ENCODE measurements at regions not wholly inside any gene's neighbourhood (a gene's known extent, or its start where the extent isn't known, plus 50 kb on each side); places are given as distances from the start of the nearest gene placed in this dataset.

DNA sequence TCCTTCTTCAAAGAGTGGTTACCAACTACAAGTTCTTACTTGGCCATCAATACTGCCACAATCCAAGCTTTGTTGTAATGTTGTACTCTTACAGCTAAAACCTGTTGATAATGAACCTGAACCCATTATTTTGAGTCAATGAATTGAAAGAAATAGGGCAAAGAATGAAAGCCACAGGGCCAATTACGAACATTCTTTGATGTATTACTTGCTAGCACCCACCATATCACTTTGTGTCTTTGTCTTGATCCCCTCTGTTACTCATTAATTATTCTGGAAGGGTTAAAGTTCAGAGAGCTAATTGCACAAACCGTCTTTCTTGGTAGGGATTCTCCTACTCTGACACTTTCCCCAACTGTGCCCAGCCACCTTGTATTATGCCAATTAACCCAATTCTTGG lies 53.2 kb upstream of the TFEC start:
- DNase-seq = no peak

DNA sequence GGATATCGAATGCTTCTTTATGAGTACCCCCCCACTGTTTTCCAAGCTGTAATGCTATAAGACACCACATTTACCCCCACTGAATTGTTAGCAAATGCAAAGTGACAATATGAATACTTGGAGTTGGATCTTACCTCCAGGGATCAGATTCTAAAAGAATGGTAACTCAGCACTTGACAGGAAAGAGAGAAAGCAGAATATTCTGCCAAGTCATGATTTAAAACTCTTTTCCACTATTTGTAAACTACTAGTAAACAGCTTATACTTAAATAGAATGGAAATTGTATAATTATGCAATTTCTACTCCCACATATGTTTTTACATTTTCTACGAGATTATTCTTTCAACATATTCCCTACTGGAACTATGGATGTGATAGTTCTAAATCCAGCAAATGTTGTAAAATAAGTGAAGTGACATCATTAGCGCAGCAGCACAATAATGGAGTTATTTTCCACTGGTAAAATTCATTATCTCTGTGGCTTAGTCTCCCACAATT lies 56.0 kb upstream of the TFEC start:
- no peak for DNase-seq

DNA sequence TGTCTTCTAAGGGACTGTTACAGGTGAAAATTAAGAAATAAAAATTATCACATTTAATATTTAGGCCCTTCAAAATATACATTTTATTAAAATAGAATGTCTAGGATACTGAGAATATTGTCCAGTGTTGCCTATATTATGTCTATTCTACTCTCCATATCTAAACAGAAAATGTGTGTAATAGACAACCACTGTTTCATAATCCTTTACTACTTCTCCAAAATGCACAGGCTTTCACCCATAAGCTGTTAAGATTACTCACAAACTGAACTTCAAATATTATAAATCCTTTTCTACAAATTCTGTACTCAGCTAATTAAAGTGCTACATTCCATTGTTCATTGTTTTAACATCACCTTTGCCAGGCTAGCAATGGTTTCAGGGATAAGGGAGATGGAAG lies 56.7 kb upstream of the TFEC start:
- no peak for DNase-seq

DNA sequence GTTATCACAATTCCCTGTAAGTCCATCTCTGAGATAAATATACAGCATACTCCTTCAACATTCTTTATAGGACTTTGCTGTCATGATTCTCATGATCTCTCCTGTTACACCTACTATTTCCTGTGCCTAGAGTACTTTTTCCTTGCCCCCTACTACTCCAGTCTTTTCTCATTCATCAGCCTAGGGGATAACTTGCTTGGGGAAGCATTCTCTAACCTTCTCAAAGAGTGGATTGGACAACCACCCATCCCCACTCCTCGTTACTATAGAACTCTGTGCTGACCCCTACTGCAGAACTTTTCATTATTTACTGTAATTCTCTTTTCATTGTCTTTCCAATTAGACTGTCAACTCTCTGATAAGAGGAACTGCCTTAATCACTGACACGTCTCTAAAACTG lies 57.4 kb upstream of the TFEC start:
- no peak for DNase-seq

DNA sequence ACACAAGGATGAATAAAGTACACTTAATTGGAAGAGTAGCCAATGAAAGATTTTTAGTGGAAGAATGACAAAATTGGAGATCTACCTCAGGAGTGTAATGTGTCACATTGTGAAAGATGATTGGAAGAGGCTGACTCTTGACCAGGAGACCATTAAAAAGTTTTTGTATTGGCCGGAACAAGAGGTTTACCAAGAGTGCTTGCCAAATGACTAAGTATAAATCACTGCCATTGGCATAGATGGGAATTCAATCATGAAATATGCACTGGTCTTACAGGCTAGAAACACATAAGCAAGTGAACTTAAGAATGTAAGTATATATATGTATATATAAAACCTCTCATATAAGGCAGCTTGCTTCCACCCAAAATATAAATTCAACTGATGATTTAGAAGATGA lies 58.7 kb upstream of the TFEC start:
- no peak for DNase-seq

DNA sequence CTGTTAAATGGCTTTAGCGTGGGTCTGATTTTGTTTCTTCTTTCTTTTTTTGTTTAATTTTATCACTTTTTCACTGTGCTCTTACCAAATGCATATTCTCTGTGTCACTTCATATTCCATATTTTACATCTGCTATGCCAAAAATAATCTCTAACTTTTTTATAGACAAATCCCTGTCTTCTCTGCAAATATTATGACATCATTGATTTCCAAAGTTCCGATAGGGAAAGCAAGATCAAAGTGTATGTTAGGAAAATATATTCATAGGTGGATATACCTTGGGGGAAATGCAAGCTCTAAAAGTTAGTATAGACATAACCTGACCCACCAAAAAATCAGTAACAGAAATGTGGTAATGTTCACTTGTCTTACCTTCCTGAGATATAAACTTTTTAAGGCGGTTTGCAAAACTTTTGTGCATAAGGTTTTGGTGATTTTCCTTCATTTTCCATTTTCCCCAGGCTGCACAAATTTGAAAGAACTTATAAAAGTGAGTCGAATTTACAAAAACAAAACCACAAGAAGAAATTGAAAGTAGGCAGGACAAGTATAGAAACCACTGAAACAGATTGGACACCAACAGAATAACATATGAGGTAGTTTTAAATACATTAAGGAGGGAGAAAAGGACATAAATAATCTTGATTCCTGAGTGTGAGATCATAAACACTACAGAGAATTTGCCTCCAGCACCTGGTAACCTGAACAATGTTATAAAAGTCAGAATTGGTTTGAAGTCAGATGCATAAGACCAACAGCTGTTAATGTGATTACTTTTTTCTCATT lies 63.1 kb upstream of the TFEC start:
- DNase-seq = no peak

DNA sequence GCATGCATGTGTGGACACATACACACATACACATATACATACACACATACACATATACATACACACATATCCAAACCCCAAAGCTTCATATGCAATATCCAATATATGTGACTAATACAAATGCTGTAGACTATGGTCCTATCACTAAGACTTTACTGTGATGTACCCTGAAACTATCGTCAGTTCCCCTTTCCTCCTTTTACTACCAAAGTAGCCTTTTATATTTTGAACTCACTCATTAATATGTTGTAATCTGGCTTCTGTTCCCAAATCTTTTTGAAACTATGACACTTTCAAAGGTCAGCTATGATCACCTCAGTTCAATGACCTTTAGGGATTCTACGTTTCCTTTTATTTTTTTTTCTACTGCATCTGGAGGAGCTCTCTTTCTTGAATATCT lies 64.8 kb upstream of the TFEC start:
- DNase-seq = no peak

DNA sequence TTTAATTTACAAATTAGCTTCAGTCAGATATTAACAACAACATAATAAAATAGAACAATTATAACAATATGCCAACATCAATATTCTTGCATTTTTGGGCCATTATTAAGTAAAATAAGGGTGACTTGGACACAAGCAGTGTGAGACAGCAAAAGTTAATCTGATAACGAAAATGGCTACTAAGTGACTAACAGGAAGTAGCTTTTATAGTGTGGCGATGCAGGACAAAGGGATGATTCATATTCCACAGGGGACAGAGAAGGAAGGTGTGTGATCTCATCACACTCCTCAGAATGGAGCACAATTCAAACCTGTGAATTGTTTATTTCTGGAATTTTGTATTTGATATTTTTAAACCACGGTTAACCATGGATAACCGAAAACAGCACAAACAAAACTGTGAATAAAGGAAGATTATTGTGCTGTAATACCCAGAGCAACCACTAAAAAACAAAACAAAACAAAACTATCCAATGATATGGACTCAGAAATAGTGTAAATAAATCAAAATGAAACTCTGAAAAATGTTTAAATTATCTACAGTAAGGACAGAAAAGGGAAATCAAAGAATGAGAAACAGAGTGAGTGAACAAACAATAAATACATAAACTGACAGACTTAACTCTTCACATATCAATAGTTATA lies 66.9 kb upstream of the TFEC start:
- no peak for DNase-seq

DNA sequence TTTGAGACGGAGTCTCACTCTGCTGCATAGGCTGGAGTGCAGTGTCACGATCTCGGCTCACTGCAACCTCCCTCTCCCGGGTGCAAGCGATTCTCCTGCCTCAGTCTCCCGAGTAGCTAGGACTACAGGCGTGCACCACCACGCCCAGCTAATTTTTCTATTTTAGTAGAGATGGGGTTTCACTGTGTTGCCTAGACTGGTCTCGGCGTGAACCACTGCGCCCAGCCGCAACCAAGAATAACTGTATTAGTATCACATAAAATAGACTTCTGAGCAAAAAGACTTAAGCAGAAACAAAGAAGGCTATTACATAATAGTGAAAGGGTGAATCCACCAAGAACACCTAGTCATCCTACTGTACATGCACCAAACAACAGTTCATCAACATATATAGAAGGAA lies 67.6 kb upstream of the TFEC start:
- no peak for DNase-seq

DNA sequence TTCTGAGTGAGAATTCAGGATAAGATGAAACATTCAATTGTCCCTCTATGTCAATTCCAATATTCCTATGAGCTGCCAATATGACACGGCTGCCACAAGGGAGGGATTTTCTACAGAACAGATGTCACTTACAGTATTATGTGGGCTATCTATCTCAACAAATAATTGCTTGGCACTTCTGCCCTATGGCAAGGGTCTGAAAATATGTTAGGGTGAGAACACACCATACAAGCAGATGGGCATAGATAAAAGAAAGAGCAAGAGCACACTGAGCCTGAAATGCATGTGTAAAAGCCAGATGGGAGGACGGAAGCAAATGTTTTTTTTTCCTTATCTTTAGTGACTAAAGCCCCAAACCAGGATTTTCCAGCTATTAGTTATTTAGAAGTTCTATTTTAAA lies 70.1 kb upstream of the TFEC start:
- no peak for DNase-seq

DNA sequence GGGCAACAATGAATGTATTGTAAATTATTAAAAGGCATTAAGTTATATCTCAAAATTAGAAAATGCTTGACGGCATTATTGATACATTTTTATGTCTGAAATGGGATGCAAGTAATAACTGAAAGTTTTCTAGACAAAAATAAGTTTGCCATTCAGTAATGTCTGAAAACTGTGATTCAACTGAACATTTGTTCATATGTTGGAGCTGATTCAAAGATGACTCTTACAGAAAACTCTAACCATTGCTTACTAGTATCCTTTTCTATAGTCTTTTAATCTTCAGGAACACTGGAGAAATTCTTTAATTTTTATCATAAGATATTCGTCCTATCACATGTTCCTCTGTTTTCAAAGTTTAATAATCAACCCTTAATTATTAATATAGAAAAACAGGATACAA lies 71.1 kb upstream of the TFEC start:
- DNase-seq = no peak

DNA sequence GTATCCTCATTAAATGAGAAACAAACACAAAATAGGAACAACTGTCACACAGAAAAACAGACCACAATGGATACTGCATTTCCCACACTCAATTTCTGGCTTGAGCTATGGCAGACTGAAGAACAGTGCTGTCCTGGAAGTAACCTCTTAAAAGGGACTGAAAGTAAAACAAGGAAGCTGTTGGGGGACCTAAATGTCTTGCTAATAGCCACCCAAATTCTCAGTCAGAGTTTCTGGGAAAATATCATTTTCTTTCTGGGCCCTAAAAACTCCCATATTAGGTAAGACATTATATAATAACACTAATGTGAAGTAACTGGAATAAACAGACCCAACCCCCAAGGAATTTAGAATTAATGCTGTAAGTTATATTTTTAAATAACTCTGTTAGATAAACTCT lies 80.9 kb upstream of the TFEC start:
- DNase-seq = no peak

DNA sequence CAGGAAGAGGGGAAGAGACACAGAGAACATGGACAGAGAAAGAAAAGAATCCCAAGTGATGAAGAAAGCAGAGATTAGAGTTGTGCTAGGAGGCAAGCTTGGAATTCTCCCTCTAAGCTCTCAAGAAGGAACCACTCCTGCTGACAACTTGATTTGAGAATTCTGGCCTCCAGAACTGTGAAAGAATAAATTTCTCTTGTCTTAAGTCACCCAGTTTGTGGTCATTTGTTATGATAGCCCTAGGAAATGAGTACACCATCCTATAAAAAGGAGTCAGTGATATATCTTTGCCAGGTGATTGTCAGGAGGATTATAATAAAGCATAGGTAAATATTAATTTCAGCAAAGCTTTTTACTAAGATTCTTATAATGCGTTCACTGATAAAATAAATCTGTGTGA lies 82.7 kb upstream of the TFEC start:
- DNase-seq = no peak

DNA sequence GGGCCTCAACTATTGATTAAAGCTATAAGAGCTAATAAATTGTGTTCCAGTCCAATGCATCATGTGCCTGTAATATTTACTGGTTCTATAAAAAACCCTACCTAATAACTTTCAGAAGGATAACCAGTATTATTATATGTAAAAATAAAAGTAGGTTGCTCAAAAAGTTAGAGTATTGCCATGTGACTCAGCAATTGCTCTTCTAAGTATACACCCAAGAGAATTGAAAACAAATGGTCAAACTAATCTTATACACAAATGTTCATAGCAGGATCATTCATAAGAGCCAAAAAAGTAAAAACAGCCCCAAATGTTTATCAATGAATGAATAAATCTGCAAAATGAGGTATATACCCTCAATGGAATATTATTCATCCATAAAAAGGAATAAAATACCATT lies 89.5 kb upstream of the TES start:
- no peak for DNase-seq

DNA sequence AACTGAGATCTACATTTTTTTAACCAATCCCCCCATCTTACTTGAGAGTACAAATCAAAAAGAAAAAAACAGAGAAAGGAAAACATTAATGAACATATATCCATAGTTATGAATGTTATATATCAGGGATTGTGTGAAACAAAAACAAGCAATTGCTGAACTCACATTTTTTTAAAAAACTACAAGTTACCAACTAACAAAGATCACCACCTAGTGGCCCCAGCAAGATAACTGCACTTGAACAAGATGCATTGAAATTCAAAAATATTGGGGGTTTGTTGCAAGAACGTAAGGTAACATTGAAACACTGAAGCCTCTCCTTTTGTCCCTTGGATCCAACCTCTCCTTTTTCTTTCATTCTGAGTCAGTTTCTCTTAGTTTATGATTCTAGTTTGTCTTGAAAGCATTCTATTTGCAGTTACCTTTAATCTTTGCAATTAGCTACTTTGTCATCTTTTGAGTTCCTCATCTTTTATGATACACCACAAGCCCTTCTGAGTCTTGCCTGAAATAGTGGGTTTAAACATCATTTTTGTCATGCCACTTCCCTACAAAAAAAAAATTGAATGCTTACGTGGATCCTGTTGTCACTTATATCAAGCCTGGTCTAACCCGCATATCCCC lies 87.3 kb upstream of the TES start:
- DNase-seq = no peak

DNA sequence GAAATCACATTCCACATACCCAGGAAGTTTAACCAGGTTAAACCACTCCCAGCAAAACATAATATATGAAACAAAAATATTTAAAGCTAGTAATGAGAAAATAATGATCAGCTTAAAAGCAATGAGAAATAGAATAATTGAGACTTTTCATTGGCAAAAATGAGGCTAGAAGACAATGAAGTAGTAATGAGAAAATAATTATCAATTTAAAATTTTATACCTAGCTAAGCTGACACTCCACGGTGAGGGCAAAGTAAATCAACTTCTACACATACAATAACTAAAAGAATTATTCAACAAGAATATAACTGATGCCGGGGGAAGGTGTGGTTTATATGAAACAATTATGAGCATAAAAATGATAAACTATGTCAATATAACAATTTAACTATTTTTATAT lies 82.2 kb upstream of the TES start:
- DNase-seq = no peak

DNA sequence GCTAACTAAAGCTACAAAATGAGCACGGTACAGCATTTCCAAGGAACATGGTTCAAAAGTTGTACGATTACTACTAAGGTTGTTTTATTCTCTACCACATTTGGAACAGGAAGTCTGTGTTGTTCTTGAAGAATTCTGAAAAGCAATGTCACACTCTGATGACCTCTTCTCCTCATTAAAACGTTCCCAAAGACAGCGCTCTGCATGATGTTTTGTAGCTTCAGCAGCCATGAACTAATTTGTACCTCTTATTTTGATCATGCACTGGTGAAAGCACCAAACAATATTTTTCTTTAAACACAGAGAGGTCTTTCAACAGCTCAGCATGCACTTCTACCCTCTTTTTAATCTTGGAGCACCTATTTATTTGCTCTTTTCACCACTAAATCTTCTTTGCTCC lies 75.0 kb upstream of the TES start:
- no peak for DNase-seq

DNA sequence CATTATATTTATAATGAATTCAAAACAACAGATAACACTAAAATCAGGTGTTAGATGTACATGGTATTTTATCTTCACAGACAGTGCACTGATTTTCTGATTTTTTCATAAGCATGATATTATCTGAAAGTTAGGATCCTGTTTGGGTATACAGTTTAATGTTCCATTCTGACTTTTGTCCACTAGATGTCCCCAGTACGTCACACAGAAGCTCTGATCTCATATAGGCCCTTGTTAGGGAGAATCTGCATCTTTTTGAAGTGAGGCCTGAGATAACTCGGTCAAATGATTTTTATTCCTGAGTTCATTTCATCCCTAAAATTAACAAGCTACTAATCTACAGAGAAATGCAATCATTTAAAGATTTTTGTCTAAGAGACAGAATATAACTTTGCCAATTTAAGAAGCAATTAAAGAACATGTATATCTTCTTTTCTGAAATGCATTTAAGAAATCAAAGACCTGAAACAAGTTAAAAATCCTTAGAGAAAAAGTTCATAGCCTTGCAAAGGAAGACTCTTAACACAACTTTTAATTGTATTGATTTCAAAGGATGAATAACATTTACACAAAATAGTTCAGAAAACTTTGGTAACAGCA lies 72.0 kb upstream of the TES start:
- DNase-seq = peak; percentile 9

DNA sequence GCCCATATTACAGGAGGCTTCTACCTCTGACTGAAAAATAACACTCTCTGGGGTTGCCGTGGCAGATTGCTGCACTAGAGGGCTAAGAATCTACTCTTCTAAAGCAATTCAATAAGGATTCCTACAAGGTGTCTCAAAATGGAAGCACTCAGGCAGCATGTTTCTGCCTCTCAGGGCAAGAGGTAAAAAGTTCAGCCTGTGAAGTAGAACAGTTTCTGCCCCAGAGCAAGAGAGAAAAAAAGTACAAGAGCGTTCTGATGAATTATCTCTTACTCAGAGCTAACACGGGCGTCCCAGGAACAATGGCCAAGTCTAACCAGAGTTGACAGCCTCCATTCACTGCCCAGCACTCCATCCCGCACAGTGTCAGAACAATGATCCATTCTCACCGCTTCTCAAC lies 71.3 kb upstream of the TES start:
- no peak for DNase-seq

DNA sequence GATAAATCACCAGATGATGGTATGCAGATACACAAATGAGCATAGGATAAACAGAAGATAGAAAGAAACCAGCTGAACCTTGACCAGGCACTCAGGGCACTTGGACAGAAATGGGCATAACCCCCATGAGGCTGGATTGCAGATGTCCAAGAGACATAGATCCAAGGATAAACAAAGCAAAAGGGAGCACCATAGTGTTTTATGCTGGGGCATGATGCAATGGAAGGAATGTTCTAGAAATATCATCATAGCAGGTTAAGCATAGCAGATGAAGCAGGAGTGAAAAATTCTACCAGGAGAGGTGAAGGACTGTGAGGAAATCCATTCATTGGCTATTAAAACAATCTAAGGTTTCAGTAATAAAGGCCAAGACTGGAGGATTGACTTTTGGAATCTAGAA lies 70.5 kb upstream of the TES start:
- DNase-seq = no peak

DNA sequence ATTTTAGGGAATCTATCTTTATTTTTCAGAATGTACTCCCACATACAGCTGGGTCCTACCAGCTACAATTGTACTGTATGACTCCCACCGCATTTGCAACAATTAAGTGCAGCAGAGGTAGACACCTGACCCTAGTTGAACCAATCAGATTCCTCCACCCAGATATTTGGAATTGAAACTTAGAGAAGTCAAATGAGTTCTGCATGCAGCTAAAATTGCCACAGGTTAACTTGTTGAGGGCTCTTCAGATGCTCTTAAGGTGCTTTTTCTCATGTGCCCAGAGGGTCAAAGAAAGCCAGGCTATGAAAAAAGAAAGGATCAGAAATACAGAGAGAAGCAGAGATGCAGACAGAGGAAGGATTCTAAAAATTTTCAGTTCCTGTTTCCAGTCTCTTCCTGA lies 68.0 kb upstream of the TES start:
- no peak for DNase-seq

DNA sequence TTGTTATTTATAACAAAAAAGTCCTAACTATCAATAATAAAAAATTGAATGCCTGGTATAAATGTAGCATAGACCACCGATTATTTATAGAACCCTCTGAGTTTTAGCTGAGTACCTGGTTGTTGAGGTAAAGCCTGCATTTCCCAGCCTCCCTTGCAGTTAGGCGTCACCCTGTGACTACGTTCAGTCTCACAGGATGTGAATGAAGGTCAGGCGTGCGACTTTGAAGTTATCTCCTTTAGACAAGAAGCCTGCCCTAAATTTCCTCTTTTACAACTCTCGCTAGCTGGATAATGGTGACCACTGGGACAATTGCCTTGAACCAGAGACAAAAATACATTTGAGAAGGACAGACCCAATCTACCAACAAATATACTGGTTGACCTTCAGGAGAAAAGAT lies 67.5 kb upstream of the TES start:
- no peak for DNase-seq

DNA sequence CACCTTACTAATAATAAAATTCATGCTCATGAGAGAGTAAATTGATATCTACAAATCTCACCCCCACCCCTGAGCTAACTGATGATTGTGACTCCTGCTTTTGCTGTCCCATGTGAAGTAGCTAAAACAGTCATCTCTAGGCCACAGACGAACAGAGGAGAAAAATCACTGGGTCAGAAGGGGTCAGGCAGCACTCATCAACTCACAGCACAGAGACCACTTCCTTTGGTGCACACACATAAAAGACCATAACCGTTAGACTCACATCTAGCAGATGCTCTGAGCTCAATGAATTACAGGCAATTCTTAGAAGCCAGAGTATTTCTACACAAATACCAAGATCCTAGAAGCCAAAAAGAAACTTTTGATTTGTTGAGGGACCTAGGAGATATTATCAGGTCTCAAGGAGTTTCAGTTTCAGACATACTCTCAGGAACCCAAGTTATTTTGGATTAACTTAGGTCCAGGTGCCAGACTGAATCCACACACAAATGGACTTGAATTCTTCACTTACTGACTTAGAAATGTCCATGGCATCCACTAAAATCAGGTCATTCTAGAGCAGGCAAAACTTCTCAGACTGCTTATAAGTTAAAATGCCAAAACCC lies 65.0 kb upstream of the TES start:
- no peak for DNase-seq

DNA sequence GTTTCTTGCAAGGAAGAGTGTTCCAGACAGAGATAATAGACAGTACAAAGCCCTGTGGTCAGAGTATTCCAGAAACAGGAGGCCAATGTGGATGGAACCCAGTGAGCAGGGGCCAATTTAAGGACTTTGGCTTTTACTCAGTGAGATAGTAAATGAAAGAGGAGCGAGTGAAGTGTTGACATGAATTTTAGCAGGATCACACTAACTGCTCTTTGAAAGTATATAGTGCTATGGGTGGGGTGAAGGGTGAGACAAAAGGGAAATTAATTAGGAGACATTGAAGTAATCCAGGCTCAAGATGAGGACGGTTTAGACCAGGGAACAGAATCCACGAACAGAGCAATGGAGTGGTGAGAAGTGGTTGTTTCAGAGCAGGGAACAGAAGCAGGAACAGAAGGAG lies 62.2 kb upstream of the TES start:
- no peak for DNase-seq

All from GDM1 (cell line).